Amniotic epithelial cell (primary cell): ENCODE measurements at regions not wholly inside any gene's neighbourhood (a gene's known extent, or its start where the extent isn't known, plus 50 kb on each side); places are given as distances from the start of the nearest gene placed in this dataset.
"Not testable (repeated sequence)": the region's sequence is repeated elsewhere in the genome, so short reads cannot be mapped to it uniquely, and the experiment has no call there.

Experiments used
- DNase-seq: peaks from one replicate; pipeline ENCODE4 v3.0.0-alpha.2; 2010; ENCODE audit warnings: low read depth

DNA sequence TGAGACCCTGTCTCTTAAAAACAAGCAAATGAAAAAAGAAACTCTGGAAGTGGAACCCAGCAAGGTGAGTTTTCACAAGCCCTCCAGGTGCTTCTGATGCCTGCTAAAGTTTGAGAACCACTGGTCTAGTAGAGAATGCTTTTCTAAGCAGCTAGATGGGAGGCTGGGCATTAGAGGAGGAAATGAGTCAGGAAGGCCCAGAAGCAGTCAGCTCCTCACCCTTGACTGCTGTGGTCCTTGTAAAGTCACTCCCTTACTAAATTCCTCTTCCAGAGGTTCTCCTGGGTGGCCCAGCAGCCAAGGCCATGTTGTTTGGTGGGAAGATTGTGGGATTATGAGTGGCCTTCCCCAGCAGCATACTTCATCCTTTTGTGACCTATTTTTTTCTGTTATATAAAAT, 52.0 kb upstream of the FYN start:
- DNase-seq: peak; percentile 72

DNA sequence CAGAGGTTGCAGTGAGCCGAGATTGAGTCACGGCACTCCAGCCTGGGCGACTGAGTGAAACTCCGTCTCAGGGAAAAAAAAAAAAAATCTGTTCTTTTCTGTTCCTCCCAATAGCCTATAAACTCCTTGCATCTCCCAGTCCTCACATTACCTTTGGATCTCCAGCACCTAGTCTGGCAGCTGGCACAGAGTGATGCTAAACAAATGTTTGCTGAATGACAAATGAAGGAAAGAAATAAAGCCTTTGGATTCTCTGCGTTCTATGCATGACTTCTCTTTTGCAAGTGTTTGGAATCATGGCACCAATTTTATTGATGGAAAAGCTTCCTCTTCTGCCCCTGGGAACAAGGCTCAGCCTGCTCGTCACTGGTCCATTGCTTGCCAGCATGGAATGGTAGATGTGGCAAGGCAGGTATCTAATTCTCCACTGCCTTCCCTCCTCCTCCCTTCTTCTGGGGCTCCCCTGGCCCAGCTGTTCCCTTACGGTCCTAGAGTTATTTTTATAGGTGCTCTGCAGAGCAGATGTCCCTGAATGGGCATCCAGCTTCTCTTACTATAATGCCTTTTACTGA, 53.6 kb upstream of the FYN start:
- no peak for DNase-seq

DNA sequence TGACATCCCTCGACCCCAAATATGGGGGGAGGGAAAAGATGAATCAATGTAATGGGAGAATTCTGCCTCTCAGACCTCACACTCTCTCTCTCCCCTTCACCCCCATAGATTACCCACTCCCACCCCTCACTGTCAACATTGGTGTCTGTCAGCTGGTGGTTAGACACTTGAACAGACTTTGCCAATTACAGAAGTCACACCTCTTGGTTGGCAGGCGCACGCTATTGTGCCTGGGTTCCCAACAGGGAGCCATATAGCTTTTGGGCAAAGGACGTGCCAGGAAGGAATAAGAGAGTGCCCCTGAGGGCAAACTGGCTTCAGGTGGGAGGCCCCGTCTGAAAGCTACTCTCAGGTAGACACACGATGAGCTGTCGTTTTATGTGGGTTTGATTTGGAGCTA, 54.1 kb upstream of the FYN start:
- no peak for DNase-seq

DNA sequence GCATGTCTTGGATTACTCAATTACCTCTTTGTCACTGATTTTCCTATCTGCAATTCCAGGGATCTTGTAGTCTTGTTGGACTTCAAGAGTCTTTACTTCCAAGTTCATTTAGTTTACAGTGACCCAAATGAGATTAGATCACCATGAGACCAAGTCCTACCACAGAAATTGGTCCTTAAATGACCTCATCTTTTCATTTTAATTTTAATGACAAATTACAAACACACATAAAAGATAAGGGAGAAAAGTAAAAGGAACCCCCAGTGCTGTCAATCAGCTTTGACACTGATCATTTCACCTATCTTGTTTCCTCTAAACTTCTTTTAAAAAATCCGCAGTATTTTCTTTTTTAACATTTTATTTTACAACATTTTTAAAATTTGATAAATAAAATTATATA, 54.9 kb upstream of the FYN start:
- DNase-seq: no peak

DNA sequence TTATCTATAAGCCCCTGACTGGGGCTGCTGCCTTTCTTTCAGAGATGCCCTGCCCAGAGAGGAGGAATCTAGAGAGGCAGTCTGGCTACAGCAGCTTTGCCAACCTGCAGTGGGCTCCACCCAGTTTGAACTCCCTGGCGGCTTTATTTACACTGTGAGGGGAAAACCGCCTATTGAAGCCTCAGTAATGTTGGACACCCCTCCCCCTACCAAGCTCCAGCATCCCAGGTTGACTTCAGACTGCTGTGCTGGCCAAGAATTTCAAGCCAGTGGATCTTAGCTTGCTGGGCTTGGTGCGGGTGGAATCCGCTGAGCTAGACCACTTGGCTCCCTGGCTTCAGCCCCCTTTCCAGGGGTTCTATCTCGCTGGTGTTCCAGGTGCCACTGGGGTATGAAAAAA, 61.4 kb upstream of the FYN start:
- not testable (repeated sequence) for DNase-seq

DNA sequence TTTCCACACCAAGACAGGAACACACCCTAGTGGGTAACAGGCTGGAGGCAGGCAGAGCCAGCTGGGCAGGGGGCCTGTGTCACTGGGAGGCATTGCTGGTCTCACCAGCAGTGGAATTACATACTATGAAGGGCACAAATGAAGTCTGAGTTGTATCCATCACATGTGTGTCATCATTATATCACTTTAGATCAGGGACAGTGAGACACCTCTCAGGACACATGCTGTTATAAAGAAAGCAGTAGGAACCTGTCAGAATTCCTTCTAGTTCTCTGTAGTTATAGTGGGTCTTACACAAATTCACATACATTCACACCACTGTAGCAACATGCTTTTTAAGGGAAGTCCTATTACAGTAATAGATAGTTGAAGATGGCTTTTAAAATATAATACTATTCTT, 63.5 kb upstream of the FYN start:
- no peak for DNase-seq

DNA sequence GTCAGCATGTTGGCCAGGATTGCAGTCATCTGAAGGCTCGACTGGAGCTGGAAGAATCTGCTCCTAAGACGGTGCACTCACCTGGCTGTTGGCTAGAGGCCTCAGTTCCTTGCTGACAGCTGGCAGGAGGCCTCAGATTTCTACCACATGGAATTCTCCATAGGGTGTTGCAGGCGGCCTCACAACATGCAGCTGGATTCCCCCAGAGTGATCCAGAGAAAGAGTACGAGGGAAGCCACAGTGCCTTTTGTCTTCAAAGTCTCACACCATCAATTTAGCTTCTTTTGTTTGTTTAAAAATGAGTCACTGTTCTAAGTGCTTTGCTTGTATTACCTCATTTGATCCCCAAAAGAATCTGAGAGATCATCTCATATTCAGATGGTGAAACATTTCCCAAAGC, 65.5 kb upstream of the FYN start:
- peak; percentile 72 for DNase-seq

DNA sequence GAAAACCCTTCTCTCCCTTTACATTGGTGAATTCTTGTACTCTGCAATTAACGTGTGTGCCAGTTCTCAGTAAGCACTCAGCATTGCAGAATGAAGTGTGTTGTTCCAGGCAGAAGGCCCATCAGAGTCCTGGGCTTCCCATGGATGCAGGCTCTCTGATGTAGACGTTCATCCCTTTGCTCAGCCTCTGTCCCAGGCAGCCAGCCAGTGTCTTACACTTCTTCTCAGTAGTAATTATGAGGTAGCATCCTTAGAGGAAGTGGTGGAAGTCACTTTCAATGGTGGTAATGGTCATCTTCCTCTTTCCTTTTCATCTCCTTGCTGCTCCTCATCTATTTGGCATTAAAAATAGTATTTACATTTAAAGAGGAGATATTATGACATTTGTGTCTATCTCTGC, 66.7 kb upstream of the FYN start:
- DNase-seq: no peak

DNA sequence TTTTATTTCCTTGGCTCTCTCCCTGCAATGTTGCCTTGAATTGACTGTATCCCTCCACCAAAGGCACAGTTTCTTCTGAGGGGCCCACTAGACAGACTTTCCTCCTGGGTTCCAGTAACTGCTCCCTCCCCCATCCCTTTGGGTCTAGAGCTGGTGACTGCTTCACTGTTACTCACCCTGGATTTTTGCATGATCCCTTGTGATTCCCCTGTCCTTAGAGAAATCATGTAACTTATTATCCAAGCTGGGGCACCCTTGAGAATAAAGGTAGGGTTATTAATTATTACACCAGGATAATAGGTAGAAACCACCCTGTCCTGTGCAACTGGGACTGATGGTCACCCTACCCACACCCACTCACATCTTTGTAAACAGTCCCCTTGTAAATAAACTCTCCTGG, 67.5 kb upstream of the FYN start:
- DNase-seq: no peak

DNA sequence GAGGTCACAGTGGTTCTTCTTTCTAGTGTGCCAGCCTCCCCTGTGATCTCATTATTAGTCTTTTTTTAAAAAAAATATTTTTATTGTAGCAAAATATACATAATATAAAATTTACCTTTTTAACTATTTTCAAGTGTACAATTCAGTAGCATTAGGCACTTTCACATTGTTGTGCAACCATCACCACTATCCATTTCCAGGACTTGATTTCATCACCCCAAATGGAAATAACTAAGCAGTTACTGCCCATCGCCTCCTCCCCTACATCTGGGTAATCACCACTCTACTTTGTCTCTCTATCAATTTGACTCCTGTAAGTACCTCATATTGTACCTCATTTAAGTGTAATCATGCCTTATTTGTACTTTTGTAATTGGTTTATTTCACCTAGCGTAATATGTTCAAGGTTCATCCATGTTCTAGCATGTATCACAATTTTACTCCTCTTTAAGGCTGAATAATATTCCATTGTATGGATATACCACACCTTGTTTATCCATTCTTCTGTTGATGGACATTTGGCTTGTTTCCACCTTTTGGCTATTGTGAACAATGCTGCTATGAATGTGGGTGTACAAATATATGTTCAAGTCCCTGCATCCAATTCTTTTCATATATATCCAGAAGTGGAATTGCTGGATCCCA, 68.6 kb upstream of the FYN start:
- DNase-seq: peak; percentile 71

DNA sequence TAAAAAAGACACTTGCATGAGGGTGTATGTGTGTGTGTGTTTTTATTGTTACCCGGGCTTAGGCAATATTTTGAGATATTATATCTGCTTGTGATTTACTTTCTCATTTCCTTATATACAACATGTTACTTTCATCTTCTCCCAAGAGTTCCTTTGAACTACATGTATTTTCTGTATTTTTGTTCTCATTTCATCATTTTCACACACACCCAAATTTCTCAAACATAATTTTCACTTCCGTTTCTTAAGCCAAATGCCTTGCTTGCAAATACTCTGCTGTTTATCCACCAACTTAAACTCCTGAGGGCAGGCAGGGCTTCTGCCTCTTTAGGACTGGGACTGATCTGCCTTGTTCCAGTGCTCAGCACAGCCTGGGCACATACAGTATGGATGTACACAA, 69.3 kb upstream of the FYN start:
- DNase-seq: no peak

DNA sequence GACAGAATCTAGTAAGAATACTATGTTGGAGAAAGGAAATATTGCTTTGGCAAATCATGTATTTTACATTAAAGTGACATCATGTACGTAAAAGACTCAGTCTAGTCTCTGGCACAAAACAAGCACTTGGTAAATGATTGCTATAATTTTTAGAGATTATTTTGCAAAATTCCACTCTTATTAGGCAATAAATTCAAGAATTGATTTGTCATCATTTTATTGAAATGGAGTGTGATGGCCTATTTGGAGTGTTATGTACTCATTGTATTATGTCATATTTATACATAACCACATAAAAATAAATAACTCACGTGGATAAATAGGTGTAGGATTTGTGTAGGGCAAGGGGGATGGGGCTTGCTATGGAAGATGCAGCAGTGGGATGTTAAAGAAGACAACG, 70.0 kb upstream of the FYN start:
- DNase-seq: no peak

DNA sequence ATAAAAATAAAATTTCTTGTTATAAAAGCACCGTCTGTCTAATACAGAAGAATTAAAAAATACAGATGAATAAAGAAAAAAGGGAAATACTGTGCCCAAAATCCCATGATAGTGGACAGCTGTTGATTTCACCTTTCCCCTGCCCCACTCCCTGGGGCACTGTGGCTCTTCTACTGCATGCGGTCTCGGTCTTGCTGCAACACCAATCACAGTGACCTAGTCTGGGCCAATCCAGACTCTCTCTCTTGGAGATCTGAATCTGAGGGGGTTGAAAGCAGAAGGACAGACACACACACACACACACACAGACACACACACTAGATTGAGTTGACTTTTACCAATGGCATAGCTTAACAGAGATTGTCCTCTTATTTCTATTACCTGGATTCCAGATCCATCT, 70.5 kb upstream of the FYN start:
- DNase-seq: no peak

DNA sequence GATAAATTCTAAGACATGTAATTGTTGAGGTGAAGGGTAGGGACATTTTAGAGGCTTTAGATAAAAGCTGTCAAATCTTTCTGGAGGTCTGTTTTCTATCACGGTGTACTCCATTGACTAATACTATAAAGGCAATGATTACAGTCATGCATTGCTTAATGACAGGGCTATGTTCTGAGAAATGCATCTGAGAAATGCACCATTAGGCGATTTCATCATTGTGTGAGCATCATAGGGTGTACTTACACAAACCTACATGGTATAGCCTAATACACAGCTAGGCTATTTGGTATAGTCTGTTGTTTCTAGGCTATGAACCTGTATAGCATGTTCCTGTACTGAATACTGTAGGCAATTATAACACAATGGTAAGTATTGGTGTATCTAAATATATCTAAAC, 71.3 kb upstream of the FYN start:
- peak; percentile 90 for DNase-seq

DNA sequence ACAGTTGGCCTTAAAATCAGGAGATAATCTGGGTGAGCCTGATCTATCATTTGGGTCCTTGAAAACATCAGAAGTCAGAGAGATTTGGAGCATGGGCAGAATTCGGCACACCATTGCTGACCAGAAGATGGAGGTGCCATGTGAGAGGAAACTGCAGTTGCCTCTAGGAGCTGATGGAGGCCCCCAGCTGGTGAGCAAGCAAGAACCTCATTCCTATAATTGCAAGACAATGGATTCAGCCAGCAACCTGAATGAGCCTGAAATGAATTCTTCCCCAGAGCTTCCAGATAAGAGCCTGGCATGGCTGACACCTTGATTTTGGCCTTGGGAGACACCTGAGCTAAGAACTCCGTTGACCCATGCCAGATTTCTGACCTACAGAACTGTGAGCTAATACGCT, 76.3 kb upstream of the FYN start:
- no peak for DNase-seq

DNA sequence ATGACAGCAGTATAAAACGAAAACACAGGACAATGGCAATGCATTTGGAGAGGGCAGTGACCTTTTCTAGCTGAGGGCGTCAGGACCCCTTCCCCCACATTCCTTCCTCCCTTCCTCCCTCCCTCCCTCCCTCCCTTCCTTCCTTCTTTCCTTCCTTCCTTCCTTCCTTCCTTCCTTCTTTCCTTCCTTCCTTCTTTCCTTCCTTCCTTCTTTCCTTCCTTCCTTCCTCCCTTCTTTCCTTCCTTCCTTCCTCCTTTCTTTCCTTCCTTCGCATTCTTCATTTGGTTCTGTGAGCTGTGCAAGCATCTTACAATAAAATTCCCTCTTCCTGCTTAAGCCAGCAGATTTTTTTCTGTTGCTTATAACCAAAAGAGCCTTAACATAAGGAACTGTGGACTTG, 76.7 kb upstream of the FYN start:
- DNase-seq: not testable (repeated sequence)

DNA sequence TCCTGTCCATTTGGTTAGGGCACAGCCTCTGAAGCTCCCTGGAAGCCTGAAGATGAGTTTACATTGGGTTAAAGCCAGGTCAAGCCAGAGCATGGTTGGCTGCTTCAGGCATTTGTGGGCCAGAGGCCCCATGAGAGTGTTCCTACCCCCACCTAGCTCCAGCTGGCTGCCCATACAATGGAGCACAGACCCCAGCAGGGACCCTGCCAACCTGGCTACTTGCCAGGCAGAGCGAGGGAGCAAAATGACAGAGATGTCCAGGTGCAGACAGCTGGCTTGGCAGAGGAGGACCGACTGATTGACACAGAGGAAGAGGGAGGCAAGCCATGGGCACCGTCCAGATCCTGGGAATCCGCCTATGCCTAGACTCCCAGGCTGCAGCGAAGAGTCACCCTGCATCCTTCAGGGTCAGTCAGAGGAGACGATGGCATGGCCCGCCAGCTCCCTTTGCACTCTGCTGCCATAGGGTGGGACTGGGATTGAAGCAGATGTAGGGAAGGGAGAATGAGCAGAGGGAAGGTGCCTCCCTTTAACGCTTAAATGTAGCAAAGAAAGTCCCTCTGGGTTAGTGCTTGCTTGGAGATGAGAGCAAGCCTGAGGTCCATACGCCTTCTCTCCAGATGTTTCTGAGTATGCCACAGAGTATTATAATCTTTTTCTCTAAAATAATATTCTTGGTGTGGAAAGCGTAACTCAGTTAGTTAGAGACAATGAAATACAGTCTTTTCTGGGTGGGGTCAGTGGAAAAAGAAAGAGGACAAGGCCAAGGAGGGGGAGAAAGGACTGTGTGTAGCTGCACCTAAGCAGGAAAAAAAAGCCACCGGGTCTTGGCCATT, 77.6 kb upstream of the FYN start:
- no peak for DNase-seq

DNA sequence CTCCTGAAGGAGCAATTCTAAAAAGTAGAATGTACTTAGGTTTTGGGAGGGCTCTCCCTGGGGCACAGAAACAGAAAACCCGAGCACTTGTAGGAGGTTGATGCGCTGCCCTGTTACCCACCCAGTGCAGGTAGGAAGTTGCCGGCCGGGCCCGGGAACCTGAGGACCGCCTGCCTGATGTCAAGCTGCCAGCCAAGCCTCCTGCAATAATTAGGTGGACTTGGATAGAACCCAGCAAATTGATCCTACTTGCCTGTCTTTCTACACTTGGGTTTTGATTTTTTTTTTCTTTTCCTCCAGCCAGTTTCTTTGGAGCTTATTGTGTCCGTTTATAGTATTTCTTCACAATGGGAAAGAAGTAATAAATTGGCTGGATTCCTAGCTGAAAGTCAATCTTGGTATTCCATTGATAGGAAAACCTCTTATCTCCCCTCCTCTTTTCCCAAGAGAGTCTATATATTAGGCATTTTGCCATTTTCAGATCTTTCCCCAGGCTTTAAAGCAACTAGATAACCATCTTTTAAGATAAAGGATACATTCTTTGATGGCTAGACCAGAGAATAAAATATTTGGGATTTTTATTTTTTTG, 78.3 kb upstream of the FYN start:
- DNase-seq: no peak

DNA sequence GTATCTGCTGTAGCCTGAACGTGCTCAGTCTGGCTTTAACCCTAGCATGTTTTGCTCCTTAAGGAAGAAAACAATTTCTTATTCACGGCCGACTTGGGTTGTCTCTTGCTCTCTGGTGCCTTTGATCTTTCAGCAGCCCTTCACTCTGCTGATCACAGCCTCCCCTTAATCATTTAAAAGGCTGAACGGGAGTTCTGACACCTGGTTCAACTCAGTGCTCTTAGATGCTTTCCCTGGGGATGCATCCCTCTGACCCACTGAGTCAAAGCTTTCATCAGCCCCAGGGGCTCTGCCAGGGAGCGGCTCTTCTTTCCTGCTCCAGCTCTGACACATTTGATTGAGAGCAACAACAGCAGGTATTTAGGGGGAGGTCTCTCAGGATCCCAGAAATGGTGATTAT, 79.0 kb upstream of the FYN start:
- DNase-seq: no peak

DNA sequence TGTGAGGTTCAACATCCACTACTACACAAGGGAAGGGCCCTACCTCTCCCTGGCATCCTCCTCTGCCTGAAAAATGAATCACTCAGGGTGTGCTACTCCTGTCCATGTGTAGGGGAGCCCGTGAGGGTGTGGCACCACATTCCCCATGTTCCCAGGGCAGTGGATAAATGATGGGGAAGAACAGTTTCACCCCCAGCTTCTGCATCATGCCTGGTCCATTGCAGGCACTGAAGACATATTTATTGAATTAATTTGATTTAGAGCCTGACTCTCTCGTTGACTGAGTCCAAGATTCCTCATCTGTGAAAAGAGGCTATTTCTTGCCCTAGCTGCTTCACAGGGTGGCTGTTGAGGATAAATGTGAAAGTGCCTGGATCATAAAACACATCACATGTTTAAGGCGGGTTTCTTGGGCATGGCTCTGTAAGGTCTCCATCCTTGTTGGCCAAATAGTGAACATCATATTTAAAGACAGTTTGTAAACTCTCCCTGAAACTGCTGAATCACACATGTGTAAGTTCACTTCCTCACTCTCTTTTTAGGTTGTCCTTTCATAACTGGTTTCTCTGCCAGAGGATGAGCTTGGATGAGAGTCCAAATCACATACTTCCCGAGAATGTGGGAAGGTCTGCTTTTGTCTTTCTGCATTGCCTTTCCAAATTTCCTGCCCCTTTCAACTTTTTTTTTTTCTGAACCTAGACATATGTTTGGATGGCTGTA, 79.7 kb upstream of the FYN start:
- DNase-seq: peak; percentile 35

DNA sequence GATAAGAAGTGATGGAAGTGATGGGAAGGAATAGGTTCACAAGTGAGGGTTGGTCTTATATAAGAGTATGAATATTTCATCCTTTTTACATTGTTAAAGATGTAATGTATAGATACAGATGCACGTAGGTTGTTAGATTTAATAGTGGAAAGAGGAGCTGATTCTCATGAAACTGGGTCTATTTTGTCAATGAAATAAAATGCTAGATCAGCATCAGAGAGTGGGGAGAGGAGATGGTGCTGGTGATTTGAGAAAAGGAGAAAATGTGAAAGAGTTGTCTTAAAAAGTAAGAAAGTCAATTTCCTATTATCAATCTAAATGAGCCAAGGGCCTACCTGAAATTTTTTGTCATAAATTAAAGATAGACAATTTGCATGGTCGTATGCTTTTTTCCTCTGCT, 82.8 kb upstream of the FYN start:
- DNase-seq: no peak

DNA sequence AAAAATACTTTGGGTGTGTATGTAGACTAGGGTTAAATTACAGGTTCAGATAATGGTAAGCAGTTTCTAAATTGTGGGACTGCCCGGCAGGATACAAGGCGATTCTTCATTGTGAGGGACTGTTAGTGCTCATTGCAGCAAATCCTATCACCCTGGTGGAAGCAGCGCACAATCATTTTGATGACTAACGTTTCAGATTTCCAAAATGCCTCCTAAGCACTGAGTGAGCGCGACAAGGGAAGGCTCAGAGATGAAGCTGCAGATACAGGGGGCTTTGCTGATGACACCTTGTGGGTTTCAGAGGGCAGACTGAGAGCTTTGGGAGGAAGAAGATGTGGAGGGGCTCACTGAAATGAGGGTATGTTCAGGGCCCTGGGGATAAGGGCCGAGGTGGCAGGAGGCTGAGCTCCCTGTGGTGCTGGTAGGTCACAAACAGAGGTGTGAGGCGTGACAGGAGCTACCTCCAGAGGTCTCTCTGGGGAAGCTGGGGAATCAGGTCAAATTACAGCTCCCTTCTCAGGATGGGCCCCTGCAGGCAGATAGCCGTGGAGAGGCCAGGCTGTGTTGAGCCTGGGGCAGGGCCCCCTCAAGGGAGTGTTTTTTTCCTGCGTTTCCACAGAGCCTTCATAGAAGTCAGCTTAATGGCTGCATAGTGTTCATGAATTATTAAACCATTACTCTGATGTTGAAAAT, 84.5 kb upstream of the FYN start:
- peak; percentile 51 for DNase-seq
